HG03039 (cell line): ENCODE measurements at regions not wholly inside any gene's neighbourhood (a gene's known extent, or its start where the extent isn't known, plus 50 kb on each side); places are given as distances from the start of the nearest gene placed in this dataset.
"Not testable (repeated sequence)": the region's sequence is repeated elsewhere in the genome, so short reads cannot be mapped to it uniquely, and the experiment has no call there.

ENCODE experiments used
- ATAC-seq: cut with Tn5 transposase; IDR thresholded peaks from one replicate; pipeline ENCODE4 v1.9.1; 2021; ENCODE audit warnings: mild to moderate bottlenecking, moderate library complexity; ENCODE audit not compliant: unreplicated experiment

GRCh38 chr5:38149815-38150195 is 108.6 kb upstream of the EGFLAM start:
- no peak for ATAC-seq

DNA sequence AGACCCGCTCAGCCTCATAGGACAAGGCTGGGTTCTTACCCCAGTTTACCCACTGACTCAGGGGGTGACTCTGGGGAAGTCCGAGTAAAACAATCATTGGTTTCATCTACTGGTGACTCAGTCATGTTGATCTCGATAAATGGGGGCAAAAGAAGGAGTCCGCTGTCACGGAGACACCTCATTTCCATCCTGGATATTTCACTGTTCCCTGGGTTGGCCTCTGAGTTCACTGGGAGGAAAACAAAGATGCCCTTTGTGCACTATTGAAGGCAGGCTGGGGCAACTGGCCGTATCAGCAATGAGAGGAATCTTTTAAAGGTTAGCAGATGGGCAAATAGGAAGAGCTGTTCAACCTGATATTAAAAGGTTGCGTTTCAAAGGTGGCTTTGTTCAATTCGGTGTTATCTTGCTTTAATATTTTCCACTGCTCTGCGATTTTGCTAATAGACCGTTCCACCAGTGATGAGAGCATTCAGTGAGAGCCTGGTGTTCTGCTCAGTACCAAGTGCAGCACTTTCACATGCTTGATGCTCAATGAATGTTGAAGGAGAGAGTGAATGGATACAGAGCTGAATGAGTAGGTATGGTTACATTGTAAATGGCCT is 110.2 kb upstream of the EGFLAM start:
- no peak for ATAC-seq

GRCh38 chr5:38143384-38143783 is 115.0 kb upstream of the EGFLAM start:
- no peak for ATAC-seq

DNA sequence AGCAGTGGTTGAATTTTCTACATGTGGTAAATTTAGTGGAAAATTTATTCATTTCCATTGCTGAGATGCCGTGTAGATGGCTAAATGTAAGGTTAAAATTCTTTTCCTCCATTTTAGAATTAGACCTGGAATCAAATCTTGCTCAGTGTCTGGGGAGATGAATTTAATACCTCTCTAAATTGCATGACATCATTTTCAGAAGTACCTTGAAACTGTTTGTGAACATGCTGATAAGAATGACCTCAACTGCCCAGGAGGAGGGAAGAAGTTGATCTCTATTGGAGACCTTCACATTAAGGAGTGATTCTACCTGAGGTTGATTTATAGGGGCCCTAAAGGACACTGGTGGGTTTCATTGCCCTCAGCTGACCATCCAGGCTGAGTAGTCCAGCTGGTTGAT is 116.7 kb upstream of the EGFLAM start:
- no peak for ATAC-seq

DNA sequence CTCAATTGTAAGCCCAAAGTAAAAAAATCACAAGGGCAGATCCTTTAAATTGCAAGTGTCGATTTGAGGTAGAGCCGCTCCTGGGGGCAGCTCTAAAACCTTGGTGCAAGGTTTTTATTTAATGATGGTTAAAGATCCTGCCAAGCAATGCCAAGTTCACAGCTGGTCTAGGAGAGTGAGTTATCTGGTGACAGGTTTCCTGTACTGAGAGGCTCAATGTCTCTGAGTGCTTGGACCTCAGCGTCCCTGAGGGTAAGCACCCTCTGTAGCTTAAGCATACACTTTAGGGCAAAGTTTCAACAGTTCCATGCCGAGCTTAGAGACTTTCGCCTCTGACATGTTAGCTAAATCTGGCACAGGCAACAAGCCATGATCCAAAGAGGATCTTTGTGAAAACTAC is 119.8 kb upstream of the EGFLAM start:
- ATAC-seq, result no peak

GRCh38 chr5:38135486-38136039 is 122.8 kb upstream of the EGFLAM start:
- ATAC-seq, result no peak

- no peak for ATAC-seq
Measured at GRCh38 chr5:38134810-38135209, 123.5 kb upstream of the EGFLAM start.

- ATAC-seq, result not testable (repeated sequence)
Measured at GRCh38 chr5:38134294-38134693, 124.1 kb upstream of the EGFLAM start.

- ATAC-seq, result no peak
Measured at GRCh38 chr5:38131686-38132085, 126.7 kb upstream of the EGFLAM start.

DNA sequence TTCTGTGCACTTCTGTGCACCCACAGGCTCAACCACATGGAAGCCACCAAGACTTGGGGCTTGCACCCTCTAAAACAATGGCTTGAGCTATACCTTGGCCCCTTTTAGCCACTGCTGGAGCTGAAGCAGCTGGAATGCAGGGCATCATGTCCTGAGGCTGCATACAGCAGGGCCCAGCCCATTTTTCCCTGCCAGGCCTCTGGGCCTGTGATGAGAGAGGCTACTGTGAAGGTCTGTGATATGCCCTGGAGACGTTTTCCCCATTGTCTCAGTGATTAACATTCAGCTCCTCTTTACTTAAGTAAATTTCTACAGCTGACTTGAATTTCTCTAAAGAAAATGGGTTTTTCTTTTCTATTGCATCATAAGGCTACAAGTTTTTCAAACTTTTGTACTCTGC is 134.0 kb upstream of the EGFLAM start:
- ATAC-seq, result no peak

DNA sequence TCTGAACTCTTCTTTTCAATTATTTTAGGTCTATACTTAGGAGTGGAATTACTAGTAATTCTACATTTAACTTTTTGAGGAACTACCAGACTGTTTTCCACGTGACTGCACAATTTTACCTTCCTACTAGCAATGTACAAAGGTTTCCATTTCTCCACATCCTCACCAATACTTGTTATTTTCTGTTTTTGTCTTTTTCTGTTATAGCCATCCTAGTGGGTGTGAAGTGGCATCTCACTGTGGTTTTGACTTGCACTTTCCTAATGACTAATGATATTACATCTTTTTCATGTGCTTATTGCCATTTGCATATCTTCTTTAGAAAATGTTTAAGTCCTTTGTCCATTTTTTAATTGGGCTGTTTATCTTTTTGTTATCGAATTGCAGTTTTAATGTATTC is 136.9 kb upstream of the EGFLAM start:
- no peak for ATAC-seq

- ATAC-seq, result no peak
Measured at GRCh38 chr5:38119836-38120235, 138.5 kb upstream of the EGFLAM start.

- ATAC-seq, result no peak
Measured at GRCh38 chr5:38117784-38118479, 140.4 kb upstream of the EGFLAM start.

GRCh38 chr5:38115318-38115827 is 143.0 kb upstream of the EGFLAM start:
- ATAC-seq, result no peak

- ATAC-seq, result no peak
Measured at GRCh38 chr5:38113880-38114279, 144.5 kb upstream of the EGFLAM start.

DNA sequence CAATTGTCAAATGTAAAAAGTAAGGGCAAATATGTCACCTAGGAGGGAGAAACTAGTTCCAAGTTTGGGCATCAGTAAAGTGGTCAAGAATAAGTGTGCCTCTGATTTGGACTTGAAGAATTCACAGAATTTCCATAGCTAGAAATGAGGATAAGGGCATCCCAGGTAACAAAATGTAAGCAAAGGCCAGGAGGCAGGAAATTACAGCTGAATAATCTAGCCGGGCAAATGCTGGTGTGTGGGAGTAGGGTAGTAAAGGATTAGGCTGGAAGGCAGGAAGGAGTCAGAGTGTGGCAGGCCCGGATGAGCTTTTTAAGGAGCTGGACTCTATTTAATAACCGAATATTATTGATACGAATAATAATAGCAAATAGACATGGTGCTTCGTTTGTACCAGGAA is 144.9 kb upstream of the EGFLAM start:
- no peak for ATAC-seq

DNA sequence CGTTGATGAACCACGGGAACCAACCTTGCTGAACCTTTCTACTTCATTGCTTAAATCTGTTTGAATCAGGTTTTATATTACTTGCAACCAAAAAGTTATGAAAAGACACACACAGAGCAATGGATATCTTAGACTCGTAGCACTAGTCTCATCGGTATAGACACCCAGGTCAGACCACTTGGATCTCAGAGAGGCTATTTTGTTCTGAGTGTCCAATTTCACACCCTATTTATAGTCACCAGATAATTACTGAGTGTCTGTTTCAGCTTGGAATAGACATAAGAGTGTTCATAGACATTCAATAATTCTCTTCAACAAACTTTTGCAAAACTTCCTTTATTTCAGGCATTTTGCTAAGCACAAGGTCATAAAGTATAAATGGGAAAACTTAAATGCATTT is 145.4 kb upstream of the EGFLAM start:
- ATAC-seq, result no peak

DNA sequence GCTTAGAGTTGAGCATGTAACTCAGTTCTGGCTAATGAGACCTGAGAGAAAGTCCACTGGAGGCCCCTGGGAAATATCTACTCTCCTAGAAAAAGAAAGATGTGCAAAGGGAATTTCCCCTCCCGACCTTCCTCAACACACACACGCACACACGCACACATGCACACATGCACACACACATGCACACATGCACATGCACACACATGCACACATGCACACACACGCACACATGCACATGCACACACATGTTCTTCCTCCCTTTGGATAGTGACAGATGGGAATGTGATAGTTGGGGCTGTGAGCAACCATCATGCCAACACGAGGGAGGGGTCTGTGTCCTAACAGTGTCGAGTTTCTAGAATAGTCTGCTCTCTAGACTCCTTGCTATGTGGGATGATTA is 148.2 kb upstream of the EGFLAM start:
- ATAC-seq, result no peak

- ATAC-seq, result no peak
Measured at GRCh38 chr5:38107096-38107495, 151.3 kb upstream of the EGFLAM start.

- no peak for ATAC-seq
Measured at GRCh38 chr5:38105801-38106200, 152.6 kb upstream of the EGFLAM start.

DNA sequence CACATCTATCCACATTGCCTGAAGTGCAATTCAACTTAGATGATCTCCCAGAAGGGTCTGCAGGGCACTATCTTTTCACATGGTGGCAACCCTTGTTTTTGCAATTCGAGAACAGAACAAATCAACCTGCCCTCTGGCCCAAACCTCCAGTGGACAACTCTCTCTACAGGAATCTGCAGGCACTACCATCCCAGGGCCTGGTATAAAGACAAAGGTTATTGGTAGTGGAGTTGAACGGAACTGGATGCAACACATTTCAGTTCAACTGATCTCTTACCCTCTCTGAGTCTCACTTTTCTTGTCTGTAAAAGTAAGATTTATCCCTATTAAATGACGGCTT is 153.2 kb upstream of the EGFLAM start:
- ATAC-seq, result no peak

- ATAC-seq, result no peak
Measured at GRCh38 chr5:38104497-38105230, 153.7 kb upstream of the EGFLAM start.
